Suppressor macrophage (primary cell): ENCODE measurements at regions not wholly inside any gene's neighbourhood (a gene's known extent, or its start where the extent isn't known, plus 50 kb on each side); places are given as distances from the start of the nearest gene placed in this dataset.

Experiments used
- DNase-seq, 4 experiments: peaks; one replicate each; pipeline ENCODE4 v3.0.0-alpha.2; 2020 to 2022

- DNase-seq: no peak
Measured at GRCh38 chr7:13476881-13477444, 512.5 kb downstream of the ETV1 start.

GRCh38 chr7:13489386-13489785 lies 500.1 kb downstream of the ETV1 start:
- DNase-seq: no peak

GRCh38 chr7:13496976-13497375 lies 492.5 kb downstream of the ETV1 start:
- no peak for DNase-seq

GRCh38 chr7:13508586-13508985 lies 480.9 kb downstream of the ETV1 start:
- DNase-seq: no peak

- DNase-seq: no peak
Measured at GRCh38 chr7:13518738-13519137, 470.7 kb downstream of the ETV1 start.

GRCh38 chr7:13524076-13524475 lies 465.4 kb downstream of the ETV1 start:
- no peak for DNase-seq

GRCh38 chr7:13532028-13532753 lies 457.3 kb downstream of the ETV1 start:
- peak in 1 of 4 experiments; percentile 6 for DNase-seq

GRCh38 chr7:13538669-13539068 lies 450.8 kb downstream of the ETV1 start:
- no peak for DNase-seq

GRCh38 chr7:13540429-13540828 lies 449.0 kb downstream of the ETV1 start:
- DNase-seq: no peak

- DNase-seq: no peak
Measured at GRCh38 chr7:13541326-13541725, 448.1 kb downstream of the ETV1 start.

GRCh38 chr7:13542451-13542850 lies 447.0 kb downstream of the ETV1 start:
- no peak for DNase-seq

- DNase-seq: no peak
Measured at GRCh38 chr7:13551503-13551902, 438.0 kb downstream of the ETV1 start.

- no peak for DNase-seq
Measured at GRCh38 chr7:13560441-13560840, 429.0 kb downstream of the ETV1 start.

GRCh38 chr7:13563257-13563656 lies 426.2 kb downstream of the ETV1 start:
- no peak for DNase-seq

- DNase-seq: no peak
Measured at GRCh38 chr7:13563680-13564079, 425.8 kb downstream of the ETV1 start.

- DNase-seq: no peak
Measured at GRCh38 chr7:13577566-13578145, 411.8 kb downstream of the ETV1 start.

- DNase-seq: no peak
Measured at GRCh38 chr7:13578294-13578693, 411.2 kb downstream of the ETV1 start.

GRCh38 chr7:13581097-13581496 lies 408.4 kb downstream of the ETV1 start:
- no peak for DNase-seq

- DNase-seq: no peak
Measured at GRCh38 chr7:13593854-13594253, 395.6 kb downstream of the ETV1 start.

GRCh38 chr7:13602036-13602435 lies 387.4 kb downstream of the ETV1 start:
- DNase-seq: no peak

- no peak for DNase-seq
Measured at GRCh38 chr7:13603016-13603415, 386.4 kb downstream of the ETV1 start.

- no peak for DNase-seq
Measured at GRCh38 chr7:13603661-13604060, 385.8 kb downstream of the ETV1 start.

- no peak for DNase-seq
Measured at GRCh38 chr7:13604178-13604577, 385.3 kb downstream of the ETV1 start.

GRCh38 chr7:13610372-13610771 lies 379.1 kb downstream of the ETV1 start:
- no peak for DNase-seq
